ENCODE measurements at regions not wholly inside any gene's neighbourhood (a gene's known extent, or its start where the extent isn't known, plus 50 kb on each side); places are given as distances from the start of the nearest gene placed in this dataset.

GRCh38 chrX:140434347-140434746 lies 70.5 kb downstream of the SOX3 start:
- no peak for DNase-seq (ENCODE audit: low spot score)

More at GRCh38 chrX:140434347-140434746, 70.5 kb downstream of the SOX3 start:
- 8% methylated on average over 2 of the region's 2 CpGs for WGBS
- Histone ChIP-seq H3K27me3 (ENCODE audit: control insufficient read depth in 4 of 4, insufficient read depth in 4 of 4, low read length in 3 of 4) (peaks cover 0 to 2% (median 1%) of the 10 kb centered on the region in 4 donors), H3K9ac (ENCODE audit: low read depth in 1 of 2, low read length in 2 of 2) (no peak overlapping the region), H3K9me3 (ENCODE audit: control insufficient read depth in 4 of 4, low read length in 3 of 4) (peaks cover 0 to 3% (median 0%) of the 10 kb centered on the region in 4 donors), H3K36me3 (ENCODE audit: control insufficient read depth in 4 of 4, insufficient read depth in 3 of 4, low read depth in 1 of 4, low read length in 3 of 4) (no peaks in the 10 kb centered on the region), H3K4me3 (ENCODE audit: low read depth in 1 of 3, low read length in 3 of 3) (no peak overlapping the region), H3K27ac (ENCODE audit: low read depth in 1 of 2, low read length in 2 of 2) (no peak overlapping the region), H3K4me1 (ENCODE audit: control insufficient read depth in 4 of 4, insufficient read depth in 4 of 4, low read length in 3 of 4) (peaks cover 5 to 34% (median 22%) of the 10 kb centered on the region in 4 donors)
- TF ChIP-seq EGR1 (IDR thresholded peaks at IDR 0.05; ENCODE audit: low read depth in 2 of 2) (no peak), GABPA (IDR thresholded peaks at IDR 0.05 in 1 of 2, conservative IDR thresholded peaks at IDR 0.05 in 1 of 2) (no peak), ATF3 (IDR thresholded peaks at IDR 0.05) (no peak), HNF4G (IDR thresholded peaks at IDR 0.05) (no peak), REST (IDR thresholded peaks at IDR 0.05) (no peak), RXRA (IDR thresholded peaks at IDR 0.05) (no peak), RAD21 (IDR thresholded peaks at IDR 0.05) (no peak), FOXA1 (IDR thresholded peaks at IDR 0.05) (no peak), HNF4A (conservative IDR thresholded peaks at IDR 0.05) (no peak), JUND (IDR thresholded peaks at IDR 0.05) (no peak), TAF1 (conservative IDR thresholded peaks at IDR 0.05) (no peak), SP1 (IDR thresholded peaks at IDR 0.05) (no peak), YY1 (IDR thresholded peaks at IDR 0.05) (no peak), FOXA2 (IDR thresholded peaks at IDR 0.05) (no peak), NR2F2 (IDR thresholded peaks at IDR 0.05) (no peak)
- TF ChIP-seq, protein P1, sequence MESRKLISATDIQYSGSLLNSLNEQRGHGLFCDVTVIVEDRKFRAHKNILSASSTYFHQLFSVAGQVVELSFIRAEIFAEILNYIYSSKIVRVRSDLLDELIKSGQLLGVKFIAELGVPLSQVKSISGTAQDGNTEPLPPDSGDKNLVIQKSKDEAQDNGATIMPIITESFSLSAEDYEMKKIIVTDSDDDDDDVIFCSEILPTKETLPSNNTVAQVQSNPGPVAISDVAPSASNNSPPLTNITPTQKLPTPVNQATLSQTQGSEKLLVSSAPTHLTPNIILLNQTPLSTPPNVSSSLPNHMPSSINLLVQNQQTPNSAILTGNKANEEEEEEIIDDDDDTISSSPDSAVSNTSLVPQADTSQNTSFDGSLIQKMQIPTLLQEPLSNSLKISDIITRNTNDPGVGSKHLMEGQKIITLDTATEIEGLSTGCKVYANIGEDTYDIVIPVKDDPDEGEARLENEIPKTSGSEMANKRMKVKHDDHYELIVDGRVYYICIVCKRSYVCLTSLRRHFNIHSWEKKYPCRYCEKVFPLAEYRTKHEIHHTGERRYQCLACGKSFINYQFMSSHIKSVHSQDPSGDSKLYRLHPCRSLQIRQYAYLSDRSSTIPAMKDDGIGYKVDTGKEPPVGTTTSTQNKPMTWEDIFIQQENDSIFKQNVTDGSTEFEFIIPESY (IDR thresholded peaks at IDR 0.05): no peak
- TF ChIP-seq, protein P2, sequence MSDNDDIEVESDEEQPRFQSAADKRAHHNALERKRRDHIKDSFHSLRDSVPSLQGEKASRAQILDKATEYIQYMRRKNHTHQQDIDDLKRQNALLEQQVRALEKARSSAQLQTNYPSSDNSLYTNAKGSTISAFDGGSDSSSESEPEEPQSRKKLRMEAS (IDR thresholded peaks at IDR 0.05): no peak
- TF ChIP-seq, protein P3, sequence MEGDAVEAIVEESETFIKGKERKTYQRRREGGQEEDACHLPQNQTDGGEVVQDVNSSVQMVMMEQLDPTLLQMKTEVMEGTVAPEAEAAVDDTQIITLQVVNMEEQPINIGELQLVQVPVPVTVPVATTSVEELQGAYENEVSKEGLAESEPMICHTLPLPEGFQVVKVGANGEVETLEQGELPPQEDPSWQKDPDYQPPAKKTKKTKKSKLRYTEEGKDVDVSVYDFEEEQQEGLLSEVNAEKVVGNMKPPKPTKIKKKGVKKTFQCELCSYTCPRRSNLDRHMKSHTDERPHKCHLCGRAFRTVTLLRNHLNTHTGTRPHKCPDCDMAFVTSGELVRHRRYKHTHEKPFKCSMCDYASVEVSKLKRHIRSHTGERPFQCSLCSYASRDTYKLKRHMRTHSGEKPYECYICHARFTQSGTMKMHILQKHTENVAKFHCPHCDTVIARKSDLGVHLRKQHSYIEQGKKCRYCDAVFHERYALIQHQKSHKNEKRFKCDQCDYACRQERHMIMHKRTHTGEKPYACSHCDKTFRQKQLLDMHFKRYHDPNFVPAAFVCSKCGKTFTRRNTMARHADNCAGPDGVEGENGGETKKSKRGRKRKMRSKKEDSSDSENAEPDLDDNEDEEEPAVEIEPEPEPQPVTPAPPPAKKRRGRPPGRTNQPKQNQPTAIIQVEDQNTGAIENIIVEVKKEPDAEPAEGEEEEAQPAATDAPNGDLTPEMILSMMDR (IDR thresholded peaks at IDR 0.05; ENCODE audit: low read depth, low read length, missing input control): no peak
